K562 (cell line): ENCODE measurements at regions not wholly inside any gene's neighbourhood (a gene's known extent, or its start where the extent isn't known, plus 50 kb on each side); places are given as distances from the start of the nearest gene placed in this dataset.

Experiments used
- ATAC-seq: fragments of 200-7000 bp; cut with Tn5 transposase; 3 replicates; pipeline ENCODE4 v1.9.1; 2020; ENCODE audit warnings: moderate library complexity
- BruUV-seq: library from RNA; stranded (reverse); fragments of 400-500 nt; replicated peaks from 2 replicates; lab custom pipeline; 2021; lab: Mats Ljungman, UMichigan
- CTCF ChIA-PET: fragments of 300-600 bp; formaldehyde crosslinking; extraction: SDS; loops from one replicate; lab custom pipeline; 2021; ENCODE audit warnings: low intra/inter-chr PET ratio; lab: Yijun Ruan, JAX
- POLR2A ChIA-PET: fragments of 300-600, 350-650 bp; sonication (Branson Sonifier 250); formaldehyde crosslinking; extraction: SDS; loops from one replicate; lab custom pipeline; 2021; ENCODE audit warnings: antibody characterized with exemption, inconsistent platforms; lab: Yijun Ruan, JAX
- DNase-seq, 4 experiments: peaks; one replicate each; pipeline versions ENCODE4 v3.0.0 to v3.0.0-alpha.2; 2011 to 2018; ENCODE audit warnings: low spot score in 3 of 4, mixed read lengths in 3 of 4; ENCODE audit errors: extremely low read depth in 1 of 4
- FAIRE-seq: peaks from 2 replicates; lab custom pipeline; 2011; peaks lifted over from hg19 to GRCh38; lab: Jason Lieb, UNC
- H2AFZ ChIP-seq: 2 replicates; pipeline ENCODE4 v1.6.0; 2011; ENCODE audit warnings: low read depth, low read length, control low read depth, inconsistent platforms
- H3K27ac ChIP-seq: fragments of 200-600 bp; 3 replicates; pipeline ENCODE4 v1.8.0; 2011; ENCODE audit warnings: low read depth, mild to moderate bottlenecking, control low read depth, inconsistent platforms, low read length, moderate library complexity, mixed read lengths; ENCODE audit errors: extremely low read depth
- H3K27me3 ChIP-seq, 2 experiments: fragments of 300-600 bp in 1 of 2; 2 replicates in 1 of 2; 3 replicates in 1 of 2; pipeline versions ENCODE4 v1.6.0 to v1.8.0; 2011; ENCODE audit warnings: inconsistent platforms in 2 of 2, low read length in 2 of 2, mild to moderate bottlenecking in 1 of 2, mixed read lengths in 1 of 2, moderate library complexity in 1 of 2; ENCODE audit not compliant: control insufficient read depth in 2 of 2, insufficient read depth in 2 of 2
- H3K36me3 ChIP-seq: fragments of 300-600 bp; 3 replicates; pipeline ENCODE4 v1.8.0; 2011; ENCODE audit warnings: mild to moderate bottlenecking, low read length, inconsistent platforms; ENCODE audit not compliant: control insufficient read depth, insufficient read depth
- H3K4me1 ChIP-seq, 2 experiments: fragments of 200-600 bp in 1 of 2; replicated peaks in 1 of 2; 2 replicates in 1 of 2; 3 replicates in 1 of 2; pipeline versions ENCODE4 v1.5.1 to v1.8.0; 2011; ENCODE audit warnings: inconsistent platforms in 2 of 2, low read length in 2 of 2, mild to moderate bottlenecking in 1 of 2, mixed read lengths in 1 of 2, moderate library complexity in 1 of 2; ENCODE audit not compliant: control insufficient read depth in 2 of 2, insufficient read depth in 2 of 2
- H3K4me2 ChIP-seq: 2 replicates; pipeline ENCODE4 v1.6.1; 2011; ENCODE audit warnings: low read length, control low read depth, inconsistent platforms, mixed read lengths; ENCODE audit not compliant: insufficient read depth
- H3K4me3 ChIP-seq: fragments of 200-600 bp; sonication (generic), shearing (Covaris generic); 2 replicates; pipeline ENCODE4 v1.5.1; 2016; ENCODE audit warnings: control low read depth, inconsistent platforms
- H3K79me2 ChIP-seq: fragments of 200-600 bp; 3 replicates; pipeline ENCODE4 v1.8.0; 2011; ENCODE audit warnings: low read length, inconsistent platforms; ENCODE audit not compliant: control insufficient read depth, insufficient read depth
- H3K9ac ChIP-seq, 2 experiments: 2 replicates each; pipeline versions ENCODE4 v1.6.0 to v1.6.1; 2011; ENCODE audit warnings: low read depth in 2 of 2, low read length in 2 of 2, control low read depth in 1 of 2, inconsistent platforms in 1 of 2, mild to moderate bottlenecking in 1 of 2, mixed read lengths in 1 of 2; ENCODE audit not compliant: insufficient read depth in 1 of 2
- H3K9me1 ChIP-seq: one replicate; pipeline ENCODE4 v1.6.0; 2011; ENCODE audit warnings: inconsistent platforms, mild to moderate bottlenecking, low read length, moderate library complexity; ENCODE audit not compliant: control insufficient read depth, insufficient read depth
- H3K9me3 ChIP-seq: replicated peaks from 2 replicates; pipeline ENCODE4 v1.5.1; 2011; ENCODE audit warnings: low read depth, low read length, inconsistent platforms; ENCODE audit not compliant: control insufficient read depth, insufficient read depth
- H4K20me1 ChIP-seq: replicated peaks from 2 replicates; pipeline ENCODE4 v1.6.1; 2011; ENCODE audit warnings: low read length, inconsistent platforms, mixed read lengths; ENCODE audit not compliant: control insufficient read depth, insufficient read depth
- ATF7 ChIP-seq: fragments of 450-650 bp; IDR thresholded peaks from 2 replicates; pipeline ENCODE4 v1.7.1; 2014; ENCODE audit warnings: mild to moderate bottlenecking, moderate library complexity
- CBX2 ChIP-seq: fragments of 200-600 bp; sonication (generic); IDR thresholded peaks from one replicate; pipeline ENCODE4 v1.6.1; 2012; ENCODE audit warnings: mild to moderate bottlenecking, low read length, inconsistent platforms; ENCODE audit not compliant: insufficient read depth, poor library complexity, severe bottlenecking
- CHD4 ChIP-seq: fragments of 200-600 bp; sonication (generic); IDR thresholded peaks from 3 replicates; pipeline ENCODE4 v1.6.1; 2012; ENCODE audit warnings: low read depth, mild to moderate bottlenecking, mixed read lengths, low read length, inconsistent platforms; ENCODE audit not compliant: insufficient read depth, insufficient replicate concordance, poor library complexity, severe bottlenecking
- EHMT2 ChIP-seq: fragments of 450-650 bp; IDR thresholded peaks from 2 replicates; pipeline ENCODE4 v1.6.1; 2018; ENCODE audit warnings: antibody characterized with exemption
- HNRNPL ChIP-seq: fragments of 200-400 bp; formaldehyde crosslinking; IDR thresholded peaks from 2 replicates; pipeline ENCODE4 v1.6.1; 2017; ENCODE audit warnings: low read depth, mild to moderate bottlenecking, low read length
- KAT2B ChIP-seq: IDR thresholded peaks from one replicate; pipeline ENCODE4 v1.6.1; 2012; ENCODE audit warnings: low read depth, mild to moderate bottlenecking, control low read depth, inconsistent platforms, low read length, moderate library complexity
- POLR2H ChIP-seq: IDR thresholded peaks from 2 replicates; pipeline ENCODE4 v1.6.1; 2016; ENCODE audit warnings: missing genetic modification characterization, low read depth, mild to moderate bottlenecking, control low read depth, missing compliant biosample characterization, moderate library complexity
- POLR3G ChIP-seq: IDR thresholded peaks from 2 replicates; pipeline ENCODE4 v1.6.1; 2011; ENCODE audit not compliant: insufficient read length, insufficient replicate concordance; ENCODE audit errors: extremely low read depth
- PURB ChIP-seq: sonication (generic); formaldehyde crosslinking; IDR thresholded peaks from 2 replicates; pipeline ENCODE4 v1.9.0; 2021; ENCODE audit warnings: low read depth, mild to moderate bottlenecking, missing genetic modification reagents
- TEAD1 ChIP-seq, 2 experiments: fragments of 450-650 bp in 1 of 2; sonication (generic) in 1 of 2; formaldehyde crosslinking; IDR thresholded peaks; 2 replicates each; pipeline versions ENCODE4 v1.4.0 to v1.8.0; 2020 to 2022; ENCODE audit warnings: mild to moderate bottlenecking in 2 of 2, missing genetic modification reagents in 1 of 2
- TRIM28 ChIP-seq: fragments of 450-650 bp; IDR thresholded peaks from 2 replicates; pipeline ENCODE4 v1.6.1; 2017
- WGBS: fragments of 100-300 bp; shearing (Covaris generic); methylation state at CpG from one replicate; pipeline ENCODE4 v1.1.6; 2016; ENCODE audit warnings: low coverage, mixed read lengths; ENCODE audit not compliant: insufficient coverage; ENCODE audit errors: missing lambda C conversion rate; 5-methylcytosine and 5-hydroxymethylcytosine counted together
- in situ Hi-C: fragments of 300-500 bp; cut with MboI; formaldehyde crosslinking; loops from 4 replicates; pipeline ENCODE4 v1.15.0; 2018; ENCODE audit warnings: inconsistent platforms, mixed read lengths
- intact Hi-C: fragments of 100-400 bp; cut with micrococcal nuclease; formaldehyde crosslinking; loops from 2 replicates; pipeline ENCODE4 v1.14.2; 2022
- TF ChIP-seq, protein P1 (sequence below): sonication (generic); formaldehyde crosslinking; IDR thresholded peaks from 2 replicates; pipeline ENCODE4 v1.4.0; 2020; ENCODE audit warnings: mild to moderate bottlenecking, missing genetic modification reagents
- TF ChIP-seq, protein P2 (sequence below): fragments of 250-450 bp; sonication (Bioruptor Pico); IDR thresholded peaks from 2 replicates; pipeline ENCODE4 v1.8.0; 2021; ENCODE audit warnings: borderline replicate concordance, mild to moderate bottlenecking, moderate library complexity; ENCODE audit not compliant: poor library complexity, severe bottlenecking
- TF ChIP-seq, protein P3 (sequence below): fragments of 450-650 bp; IDR thresholded peaks from 2 replicates; pipeline ENCODE4 v1.6.1; 2016; ENCODE audit warnings: mild to moderate bottlenecking

DNA sequence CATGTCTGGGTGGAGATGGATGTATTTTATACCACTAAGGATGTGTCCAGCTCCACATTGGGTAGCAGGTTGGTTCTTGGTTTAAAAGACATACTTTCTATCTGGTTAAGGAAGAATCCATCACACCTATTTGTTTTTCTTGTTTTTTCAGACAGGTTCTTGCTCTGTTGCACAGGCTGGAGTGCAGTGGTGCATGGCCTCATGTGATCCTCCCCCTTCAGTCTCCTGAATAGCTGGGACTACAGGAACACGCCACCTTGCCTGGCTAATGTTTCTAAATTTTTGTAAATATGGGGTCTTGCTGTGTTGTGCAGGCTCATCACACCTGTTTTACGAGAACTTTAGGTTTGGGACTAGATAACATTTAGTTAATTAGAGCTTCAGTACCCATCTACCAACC is 80.2 kb upstream of the PRNP start:
- H3K4me2 ChIP-seq: no peak overlapping the region
- no peaks in the 10 kb centered on the region; a peak in 1 of 5 replicates for H3K4me1 ChIP-seq
- H3K79me2 ChIP-seq: no peaks in the 10 kb centered on the region
- ChIA-PET CTCF (interaction anchor here (4.5 kb wide), 1 partner anchor 114 kb away, joined by 51 read pairs; no protein-coding TSS in a partner anchor), POLR2A (no interaction called here)
- no peak overlapping the region for H2AFZ ChIP-seq
- H3K9me3 ChIP-seq: no peaks in the 10 kb centered on the region
- BruUV-seq: no TSS peak
- H3K27me3 ChIP-seq: peaks cover 4 to 24% of the 10 kb centered on the region in 2 experiments; a peak in 3 of 5 replicates
- 0% methylated on average over 2 of the region's 2 CpGs for WGBS
- intact Hi-C loops: loop anchor here (2.0 to 10.0 kb wide), 3 partner anchors 349 to 589 kb away; no protein-coding TSS in a partner anchor
- TF ChIP-seq, protein P1, sequence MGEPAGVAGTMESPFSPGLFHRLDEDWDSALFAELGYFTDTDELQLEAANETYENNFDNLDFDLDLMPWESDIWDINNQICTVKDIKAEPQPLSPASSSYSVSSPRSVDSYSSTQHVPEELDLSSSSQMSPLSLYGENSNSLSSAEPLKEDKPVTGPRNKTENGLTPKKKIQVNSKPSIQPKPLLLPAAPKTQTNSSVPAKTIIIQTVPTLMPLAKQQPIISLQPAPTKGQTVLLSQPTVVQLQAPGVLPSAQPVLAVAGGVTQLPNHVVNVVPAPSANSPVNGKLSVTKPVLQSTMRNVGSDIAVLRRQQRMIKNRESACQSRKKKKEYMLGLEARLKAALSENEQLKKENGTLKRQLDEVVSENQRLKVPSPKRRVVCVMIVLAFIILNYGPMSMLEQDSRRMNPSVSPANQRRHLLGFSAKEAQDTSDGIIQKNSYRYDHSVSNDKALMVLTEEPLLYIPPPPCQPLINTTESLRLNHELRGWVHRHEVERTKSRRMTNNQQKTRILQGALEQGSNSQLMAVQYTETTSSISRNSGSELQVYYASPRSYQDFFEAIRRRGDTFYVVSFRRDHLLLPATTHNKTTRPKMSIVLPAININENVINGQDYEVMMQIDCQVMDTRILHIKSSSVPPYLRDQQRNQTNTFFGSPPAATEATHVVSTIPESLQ (CRISPR knock-in tag): no peak
- TF ChIP-seq, protein P2, sequence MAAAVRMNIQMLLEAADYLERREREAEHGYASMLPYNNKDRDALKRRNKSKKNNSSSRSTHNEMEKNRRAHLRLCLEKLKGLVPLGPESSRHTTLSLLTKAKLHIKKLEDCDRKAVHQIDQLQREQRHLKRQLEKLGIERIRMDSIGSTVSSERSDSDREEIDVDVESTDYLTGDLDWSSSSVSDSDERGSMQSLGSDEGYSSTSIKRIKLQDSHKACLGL: no peak
- no peak for TF ChIP-seq POLR2H (tag)
- TF ChIP-seq HNRNPL: no peak
- TF ChIP-seq TRIM28: no peak
- TF ChIP-seq, protein P3, sequence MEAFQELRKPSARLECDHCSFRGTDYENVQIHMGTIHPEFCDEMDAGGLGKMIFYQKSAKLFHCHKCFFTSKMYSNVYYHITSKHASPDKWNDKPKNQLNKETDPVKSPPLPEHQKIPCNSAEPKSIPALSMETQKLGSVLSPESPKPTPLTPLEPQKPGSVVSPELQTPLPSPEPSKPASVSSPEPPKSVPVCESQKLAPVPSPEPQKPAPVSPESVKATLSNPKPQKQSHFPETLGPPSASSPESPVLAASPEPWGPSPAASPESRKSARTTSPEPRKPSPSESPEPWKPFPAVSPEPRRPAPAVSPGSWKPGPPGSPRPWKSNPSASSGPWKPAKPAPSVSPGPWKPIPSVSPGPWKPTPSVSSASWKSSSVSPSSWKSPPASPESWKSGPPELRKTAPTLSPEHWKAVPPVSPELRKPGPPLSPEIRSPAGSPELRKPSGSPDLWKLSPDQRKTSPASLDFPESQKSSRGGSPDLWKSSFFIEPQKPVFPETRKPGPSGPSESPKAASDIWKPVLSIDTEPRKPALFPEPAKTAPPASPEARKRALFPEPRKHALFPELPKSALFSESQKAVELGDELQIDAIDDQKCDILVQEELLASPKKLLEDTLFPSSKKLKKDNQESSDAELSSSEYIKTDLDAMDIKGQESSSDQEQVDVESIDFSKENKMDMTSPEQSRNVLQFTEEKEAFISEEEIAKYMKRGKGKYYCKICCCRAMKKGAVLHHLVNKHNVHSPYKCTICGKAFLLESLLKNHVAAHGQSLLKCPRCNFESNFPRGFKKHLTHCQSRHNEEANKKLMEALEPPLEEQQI: no peak
- TF ChIP-seq EHMT2: no peak
- TF ChIP-seq CBX2: no peak
- no peak for TF ChIP-seq PURB (CRISPR knock-in tag)
- TF ChIP-seq CHD4: no peak
- TF ChIP-seq POLR3G: no peak
- TF ChIP-seq KAT2B: no peak
- TF ChIP-seq TEAD1 (CRISPR knock-in tag; IDR thresholded peaks at IDR 0.05): no peak
- no peak for TF ChIP-seq ATF7
- no peaks in the 10 kb centered on the region for H3K36me3 ChIP-seq
- H3K9ac ChIP-seq: no peak overlapping the region
- in situ Hi-C loops: loop anchor here (10.0 kb wide), 1 partner anchor 339 kb away; no protein-coding TSS in a partner anchor
- H3K4me3 ChIP-seq: no peak overlapping the region
- no peaks in the 10 kb centered on the region for H3K9me1 ChIP-seq
- FAIRE-seq (no peak), DNase-seq (no peak), ATAC-seq (no peak)
- no peaks in the 10 kb centered on the region for H4K20me1 ChIP-seq
- H3K27ac ChIP-seq: no peak overlapping the region
